ENCODE measurements at regions not wholly inside any gene's neighbourhood (a gene's known extent, or its start where the extent isn't known, plus 50 kb on each side); places are given as distances from the start of the nearest gene placed in this dataset.

DNA sequence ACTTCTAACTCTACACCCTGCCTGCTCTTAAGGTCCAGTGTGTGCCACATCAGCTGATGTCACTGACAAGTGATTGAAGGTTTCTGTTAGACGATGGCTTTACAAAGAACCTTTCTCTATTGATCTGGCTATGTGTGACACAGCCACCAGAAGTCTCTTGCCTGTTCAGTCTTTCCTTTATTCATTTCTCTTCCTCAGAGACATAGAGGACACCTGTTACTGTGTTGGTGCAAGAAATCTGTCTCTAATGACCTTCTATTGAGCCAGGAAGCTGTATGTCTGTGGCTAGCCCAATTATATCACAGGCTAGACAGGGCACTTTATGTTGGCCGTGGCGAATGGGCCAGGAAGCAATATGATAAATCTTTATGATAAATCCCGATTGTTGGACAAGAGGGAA, 173.3 kb upstream of the GAP43 start:
- Histone ChIP-seq H3K4me2 (ENCODE audit: insufficient read depth, insufficient read length, low read length) (no peak overlapping the region), H2BK12ac (ENCODE audit: insufficient read length, low read depth, low read length) (no peak overlapping the region), H2AFZ (ENCODE audit: low read length) (no peak overlapping the region), H3K9me3 (ENCODE audit: control insufficient read depth, low read depth, low read length) (no peaks in the 10 kb centered on the region), H2BK120ac (ENCODE audit: low read depth, low read length, poor library complexity, severe bottlenecking) (no peak overlapping the region), H4K8ac (replicated peaks; ENCODE audit: insufficient read length, low read depth, low read length) (no peak overlapping the region), H2BK5ac (ENCODE audit: insufficient read length, low read length) (no peak overlapping the region), H3T11ph (ENCODE audit: low read length) (no peak overlapping the region), H3K14ac (ENCODE audit: insufficient read depth, low read length) (no peak overlapping the region), H3K56ac (ENCODE audit: insufficient read length, low read depth, low read length) (no peak overlapping the region), H3K79me2 (ENCODE audit: insufficient read depth, low read length) (no peaks in the 10 kb centered on the region), H3K9ac (ENCODE audit: extremely low read depth, insufficient read length, low read length) (no peak overlapping the region), H4K91ac (ENCODE audit: insufficient read length, low read depth, low read length) (no peak overlapping the region), H3K4ac (ENCODE audit: low read depth, low read length) (no peak overlapping the region), H3K23me2 (ENCODE audit: insufficient read length, low read depth, low read length, poor library complexity, severe bottlenecking) (no peaks in the 10 kb centered on the region), H2BK15ac (ENCODE audit: low read depth, low read length) (no peak overlapping the region), H3K79me1 (ENCODE audit: insufficient read depth, low read depth, low read length, poor library complexity, severe bottlenecking) (no peaks in the 10 kb centered on the region), H3K4me1 (ENCODE audit: insufficient read depth, low read length) (no peaks in the 10 kb centered on the region), H3K18ac (ENCODE audit: insufficient read length, low read depth, low read length) (no peak overlapping the region), H4K5ac (ENCODE audit: insufficient read length, low read depth, low read length) (no peak overlapping the region), H3K27me3 (ENCODE audit: insufficient read depth, low read length) (no peaks in the 10 kb centered on the region), H3K23ac (ENCODE audit: insufficient read length, low read depth, low read length) (no peak overlapping the region), H4K20me1 (ENCODE audit: control insufficient read depth, insufficient read depth, insufficient read length) (no peaks in the 10 kb centered on the region), H2AK5ac (ENCODE audit: insufficient read length, low read length) (no peak overlapping the region), H3K27ac (ENCODE audit: insufficient read length, low read depth, low read length) (no peak overlapping the region), H2BK20ac (ENCODE audit: low read depth, low read length, poor library complexity, severe bottlenecking) (no peak overlapping the region)
- Mint-ChIP-seq H3K36me3 (ENCODE audit: insufficient read depth in 1 of 3, low read depth in 3 of 3) (no peaks in the 10 kb centered on the region; a peak in 2 of 7 replicates), H3K4me1 (peaks cover 6% of the 10 kb centered on the region in 2 experiments), H3K4me3 (no peak overlapping the region), H3K9me3 (peaks cover under 1 to 4% of the 10 kb centered on the region in 2 experiments; a peak in 3 of 5 replicates), H3K27ac (no peak overlapping the region; a peak in 1 of 7 replicates), H3K27me3 (ENCODE audit: low read depth) (no peaks in the 10 kb centered on the region)
- DNase-seq, result no peak
- TF ChIP-seq, protein P1, sequence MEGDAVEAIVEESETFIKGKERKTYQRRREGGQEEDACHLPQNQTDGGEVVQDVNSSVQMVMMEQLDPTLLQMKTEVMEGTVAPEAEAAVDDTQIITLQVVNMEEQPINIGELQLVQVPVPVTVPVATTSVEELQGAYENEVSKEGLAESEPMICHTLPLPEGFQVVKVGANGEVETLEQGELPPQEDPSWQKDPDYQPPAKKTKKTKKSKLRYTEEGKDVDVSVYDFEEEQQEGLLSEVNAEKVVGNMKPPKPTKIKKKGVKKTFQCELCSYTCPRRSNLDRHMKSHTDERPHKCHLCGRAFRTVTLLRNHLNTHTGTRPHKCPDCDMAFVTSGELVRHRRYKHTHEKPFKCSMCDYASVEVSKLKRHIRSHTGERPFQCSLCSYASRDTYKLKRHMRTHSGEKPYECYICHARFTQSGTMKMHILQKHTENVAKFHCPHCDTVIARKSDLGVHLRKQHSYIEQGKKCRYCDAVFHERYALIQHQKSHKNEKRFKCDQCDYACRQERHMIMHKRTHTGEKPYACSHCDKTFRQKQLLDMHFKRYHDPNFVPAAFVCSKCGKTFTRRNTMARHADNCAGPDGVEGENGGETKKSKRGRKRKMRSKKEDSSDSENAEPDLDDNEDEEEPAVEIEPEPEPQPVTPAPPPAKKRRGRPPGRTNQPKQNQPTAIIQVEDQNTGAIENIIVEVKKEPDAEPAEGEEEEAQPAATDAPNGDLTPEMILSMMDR (conservative IDR thresholded peaks at IDR 0.05), result no peak
- no CpG with 5 or more reads among the region's 4 CpGs for WGBS (ENCODE audit: extremely low coverage, insufficient read length, low lambda C conversion rate)

Data from H9 (cell line).